AML-193 (cell line): ENCODE measurements at regions not wholly inside any gene's neighbourhood (a gene's known extent, or its start where the extent isn't known, plus 50 kb on each side); places are given as distances from the start of the nearest gene placed in this dataset.

Experiments used
- DNase-seq, 2 experiments: peaks; one replicate each; lab custom pipeline; 2025; lab: John Stamatoyannopoulos, UW

DNA sequence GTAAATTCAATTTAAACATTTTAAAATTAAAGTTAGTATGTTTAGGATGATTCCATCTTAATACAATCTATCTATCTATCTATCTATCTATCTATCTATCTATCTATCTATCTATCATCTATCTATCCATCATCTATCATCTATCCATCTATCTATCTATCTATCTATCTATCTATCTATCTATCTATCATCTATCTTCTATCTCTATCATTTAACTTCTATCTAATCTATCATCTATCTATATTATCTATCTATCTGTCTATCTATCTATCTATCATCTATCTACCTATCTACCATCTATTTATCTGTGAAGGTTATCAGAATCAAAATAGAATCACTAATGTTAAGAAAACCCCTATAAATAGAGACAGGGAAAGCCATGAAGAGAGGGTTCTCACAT, 78.3 kb downstream of the RAMP3 start:
- DNase-seq: no peak

DNA sequence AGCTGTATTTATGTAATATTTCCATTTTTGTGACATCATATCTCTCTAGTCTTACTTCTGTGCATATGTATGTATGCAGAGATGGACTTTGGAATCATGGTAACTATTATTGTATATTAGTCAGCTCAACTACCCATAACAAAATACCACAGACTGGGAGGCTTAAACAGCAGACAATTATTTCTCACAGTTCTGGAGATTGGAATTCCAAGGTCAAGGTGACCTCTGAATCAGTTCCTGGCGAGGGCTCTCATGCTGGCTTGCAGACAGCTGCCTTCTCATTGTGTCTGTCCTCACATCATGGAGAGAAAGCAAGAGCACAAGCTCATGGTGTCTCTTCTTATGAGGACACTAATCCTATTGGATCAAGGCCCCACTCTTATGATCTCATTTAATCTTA, 79.1 kb downstream of the RAMP3 start:
- DNase-seq: no peak

DNA sequence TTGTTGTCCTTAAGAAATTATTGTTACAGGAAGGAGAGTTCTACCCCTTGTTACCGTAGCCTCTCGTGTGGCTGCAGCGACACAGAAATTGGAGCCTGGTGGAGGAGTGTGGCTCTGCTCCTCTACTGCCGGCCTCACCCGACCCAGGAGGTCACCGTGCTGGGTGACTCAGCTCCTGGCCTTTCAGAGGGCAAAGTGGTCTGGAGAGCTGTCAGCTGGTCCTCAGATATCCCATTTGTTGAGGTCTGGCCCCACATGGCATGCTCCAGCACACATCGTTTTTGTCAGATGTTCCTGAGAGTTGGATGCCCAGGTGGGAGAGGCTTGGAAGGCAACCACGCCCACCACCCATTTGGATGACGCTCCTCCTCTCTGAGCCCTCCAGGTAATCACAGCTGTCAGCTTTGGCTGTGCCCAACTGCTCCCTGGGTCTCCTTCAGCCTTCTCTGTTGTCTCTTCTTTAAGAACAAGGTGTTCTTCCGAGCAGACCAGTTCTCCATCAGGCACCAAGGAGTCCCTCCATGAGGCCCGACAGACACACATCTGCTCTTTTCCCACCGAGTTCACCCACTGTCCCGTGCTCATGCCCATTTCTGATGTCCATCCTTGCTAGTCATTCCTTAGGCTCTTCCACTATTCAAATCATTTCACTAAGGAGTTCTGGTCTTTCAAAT, 80.3 kb downstream of the RAMP3 start:
- DNase-seq: no peak

DNA sequence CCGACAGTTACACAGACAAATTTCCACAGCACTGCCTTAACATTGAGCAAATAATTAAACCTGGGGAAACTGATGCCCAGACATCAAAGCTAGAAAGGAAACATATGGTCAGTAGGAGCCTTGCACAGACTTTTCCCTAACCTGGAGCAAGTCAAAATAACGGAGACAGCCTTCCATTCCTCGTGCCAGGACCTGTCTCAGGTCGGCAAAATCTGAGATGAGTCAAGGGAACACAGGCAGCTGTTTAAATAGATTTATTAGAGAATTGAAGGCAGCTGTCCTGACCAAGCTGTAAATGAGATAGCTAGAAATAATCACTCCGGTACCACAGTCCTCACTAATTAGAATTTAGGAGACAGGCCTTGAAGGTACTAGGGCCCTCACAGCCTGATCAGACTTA, 81.2 kb downstream of the RAMP3 start:
- no peak for DNase-seq

DNA sequence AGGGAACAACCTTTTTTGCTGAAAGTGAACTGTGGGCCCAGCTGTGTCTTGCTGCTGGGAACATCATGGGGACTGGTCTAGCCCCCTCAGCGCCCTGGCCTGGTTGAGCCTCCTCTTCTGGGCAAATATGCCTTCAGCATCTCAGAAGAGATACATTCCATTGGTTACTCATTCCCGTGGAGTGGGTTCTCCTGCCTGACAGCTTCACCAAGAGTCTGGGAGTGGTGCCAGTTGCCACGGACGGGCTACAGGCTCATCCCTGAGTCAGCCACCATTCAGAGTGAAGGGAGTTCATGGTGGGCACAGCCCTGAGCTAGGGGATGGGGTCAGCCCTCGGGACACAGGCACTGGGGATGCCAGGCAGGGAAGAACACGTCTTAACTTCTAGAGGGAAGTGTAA, 81.9 kb downstream of the RAMP3 start:
- no peak for DNase-seq

DNA sequence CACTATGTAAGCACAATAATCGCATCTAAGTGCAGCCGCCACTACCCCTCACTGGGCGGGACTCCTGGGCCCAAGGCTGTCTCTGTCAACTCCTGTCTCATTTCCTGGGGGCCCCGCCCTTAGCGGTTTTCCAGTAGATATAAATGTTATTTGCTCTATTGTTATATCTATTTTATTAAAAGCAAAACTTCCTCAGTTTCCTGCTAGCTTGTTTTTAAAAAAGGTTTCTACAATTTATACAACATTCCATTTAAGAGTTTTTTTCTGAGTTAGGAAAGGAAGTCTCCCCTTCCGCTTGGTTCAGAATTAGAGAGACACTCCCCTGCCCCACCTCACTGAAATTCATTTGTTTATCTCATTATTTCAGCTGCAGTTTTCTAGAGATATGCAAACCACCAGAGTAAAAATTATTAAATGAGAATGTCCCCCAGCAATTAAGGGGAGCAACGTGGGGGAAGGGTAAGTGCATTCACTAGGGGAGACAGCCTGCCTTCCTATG, 82.7 kb downstream of the RAMP3 start:
- DNase-seq: no peak

DNA sequence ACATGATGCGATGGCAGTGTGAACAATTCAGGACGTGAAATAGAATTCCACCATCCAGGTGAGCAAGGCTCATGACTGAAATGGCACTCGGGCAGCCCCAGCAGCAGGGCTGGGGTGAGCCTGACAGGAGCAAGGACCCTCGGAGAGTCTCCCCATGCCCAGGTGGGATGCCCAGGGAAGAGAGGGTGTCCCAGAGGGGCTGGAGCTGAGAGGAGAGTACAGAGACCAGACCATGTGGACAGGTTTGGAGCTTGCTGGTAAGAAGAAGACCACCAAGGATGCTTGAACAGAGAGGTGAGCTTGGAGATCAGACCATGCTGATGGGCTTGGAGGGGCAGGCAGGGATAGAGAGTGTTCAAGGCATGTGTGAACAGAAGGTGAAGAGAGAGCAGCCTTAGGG, 83.3 kb downstream of the RAMP3 start:
- DNase-seq: no peak

DNA sequence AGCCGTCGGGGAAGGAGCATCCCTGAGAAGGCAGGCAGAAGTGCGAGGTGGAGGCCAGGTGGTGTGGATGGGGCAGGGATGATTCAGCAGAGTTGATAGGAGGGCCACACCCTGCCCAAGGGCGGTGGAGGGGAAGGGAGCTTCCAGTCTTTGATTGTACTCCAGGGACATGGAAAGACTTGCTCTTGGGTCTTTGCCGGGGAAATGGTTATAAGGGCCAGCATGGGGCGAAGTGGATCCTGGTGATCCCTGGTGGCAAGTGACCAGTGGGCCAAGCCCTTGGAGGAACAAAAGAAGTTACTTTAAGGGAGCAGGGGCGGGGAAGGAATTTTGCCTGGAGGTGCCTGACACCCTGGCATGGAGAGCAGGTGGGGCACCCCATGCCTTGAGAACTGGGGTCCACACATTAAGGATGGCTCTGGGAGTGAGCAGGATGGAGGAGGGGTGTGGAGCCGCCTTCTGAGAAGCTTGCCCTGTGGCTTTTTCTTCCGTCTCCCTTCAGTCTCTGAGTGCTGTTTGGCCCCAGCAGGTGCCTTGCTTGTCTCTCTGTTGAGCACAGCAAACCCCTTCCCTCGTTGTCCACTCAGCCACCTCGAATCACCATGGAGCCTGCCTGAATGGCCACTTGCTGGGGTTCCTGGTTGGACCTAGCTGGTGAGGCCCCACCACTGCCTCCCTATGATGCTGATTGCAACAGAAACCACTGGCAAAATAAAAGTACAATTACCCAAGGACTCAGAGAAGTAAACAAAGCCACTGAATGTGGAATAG, 83.9 kb downstream of the RAMP3 start:
- no peak for DNase-seq

DNA sequence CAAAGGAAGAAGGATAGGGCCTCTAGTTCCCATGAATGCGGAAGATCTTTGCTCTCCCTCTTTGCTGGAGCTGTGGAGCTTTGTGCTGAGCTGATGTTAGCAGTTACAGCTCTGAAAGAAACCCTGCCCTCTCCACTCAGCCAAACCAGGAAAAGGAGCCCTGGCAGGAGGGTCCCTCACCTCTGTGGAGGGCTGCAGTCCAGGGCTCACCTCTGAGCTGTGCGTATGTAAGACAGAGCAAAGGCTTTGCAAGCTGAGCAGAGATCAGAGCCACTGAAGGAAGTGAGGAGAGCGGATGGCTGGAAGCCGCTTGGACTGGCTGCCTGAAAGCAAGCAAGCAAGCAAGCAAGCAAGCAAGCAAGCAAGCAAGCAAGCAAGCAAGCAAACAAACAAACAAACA, 84.7 kb downstream of the RAMP3 start:
- DNase-seq: no peak

DNA sequence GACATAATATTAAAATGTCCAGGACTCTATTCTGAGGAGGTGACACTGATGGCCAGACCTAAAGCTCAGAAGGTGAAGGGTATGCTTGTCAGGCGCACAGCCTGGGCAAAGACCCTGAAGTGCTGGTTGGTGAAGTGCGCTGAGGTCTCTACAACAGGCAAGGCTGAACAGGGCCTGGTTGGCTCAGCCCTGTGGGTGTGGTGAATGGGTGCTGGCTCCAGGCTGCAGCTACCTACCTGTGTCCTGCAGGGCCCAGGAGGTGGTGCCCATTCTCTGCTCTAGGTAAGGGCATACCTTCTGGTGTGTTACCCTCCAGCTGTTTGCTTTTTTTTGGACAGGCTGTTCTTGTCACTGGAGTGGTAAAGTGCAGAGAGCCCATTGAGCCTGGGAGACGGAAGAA, 85.1 kb downstream of the RAMP3 start:
- DNase-seq: no peak

DNA sequence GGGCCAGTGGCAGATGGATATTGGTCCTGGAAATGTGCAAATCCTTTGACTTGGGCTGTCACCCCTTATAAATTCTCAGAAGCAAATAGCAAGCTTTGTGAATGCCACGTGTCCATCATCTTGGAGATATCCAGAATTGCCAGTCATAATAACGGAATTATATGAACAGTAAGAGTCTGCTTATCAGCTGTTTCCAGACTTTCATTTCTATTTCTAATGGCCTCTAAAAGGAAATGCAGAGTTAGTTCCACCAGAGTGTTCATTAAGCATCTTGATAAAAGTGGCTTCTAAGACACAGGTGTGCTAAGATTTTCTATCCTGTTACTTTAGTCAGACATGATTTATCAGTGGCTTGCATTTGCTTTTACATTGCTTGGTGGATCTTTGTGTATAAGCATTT, 87.4 kb downstream of the RAMP3 start:
- no peak for DNase-seq

DNA sequence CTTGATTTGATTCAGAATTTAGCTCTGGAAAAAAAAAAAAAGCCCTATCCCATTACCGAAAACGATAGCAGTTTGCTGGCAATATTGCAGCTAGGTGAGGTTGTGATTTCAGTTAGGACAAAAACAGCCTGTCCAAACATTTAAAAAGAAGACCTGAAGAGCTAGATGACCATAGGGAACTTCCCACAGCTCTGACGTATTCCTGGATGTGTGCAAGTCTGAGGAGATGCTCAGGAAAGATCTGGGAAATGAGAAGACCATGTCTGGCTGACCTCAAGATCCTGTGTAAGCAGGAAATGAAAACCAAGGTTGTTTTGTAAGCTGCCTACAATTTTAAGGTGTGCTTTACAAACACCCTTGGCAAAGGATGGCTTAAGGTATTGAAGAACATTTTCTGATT, 88.7 kb downstream of the RAMP3 start:
- no peak for DNase-seq

DNA sequence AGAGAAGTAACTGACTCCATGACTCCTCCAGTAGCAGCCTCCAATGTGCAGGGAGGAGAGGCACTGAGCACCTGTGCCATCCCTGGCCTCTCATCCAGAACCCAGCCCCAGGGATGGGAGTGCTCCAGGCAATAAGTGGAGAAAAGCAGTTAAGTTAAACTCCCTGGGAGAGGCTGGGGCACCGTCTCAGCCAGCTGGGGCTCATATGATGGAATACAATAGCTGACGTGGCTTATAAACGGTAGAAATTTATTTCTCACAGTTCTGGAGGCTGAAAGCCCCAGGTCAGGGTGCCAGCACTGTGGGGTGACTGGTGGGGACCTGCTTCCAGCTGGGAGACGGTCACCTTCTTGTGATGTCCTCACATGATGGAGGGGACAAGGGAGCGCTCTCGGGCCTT, 94.7 kb downstream of the RAMP3 start:
- DNase-seq: no peak

DNA sequence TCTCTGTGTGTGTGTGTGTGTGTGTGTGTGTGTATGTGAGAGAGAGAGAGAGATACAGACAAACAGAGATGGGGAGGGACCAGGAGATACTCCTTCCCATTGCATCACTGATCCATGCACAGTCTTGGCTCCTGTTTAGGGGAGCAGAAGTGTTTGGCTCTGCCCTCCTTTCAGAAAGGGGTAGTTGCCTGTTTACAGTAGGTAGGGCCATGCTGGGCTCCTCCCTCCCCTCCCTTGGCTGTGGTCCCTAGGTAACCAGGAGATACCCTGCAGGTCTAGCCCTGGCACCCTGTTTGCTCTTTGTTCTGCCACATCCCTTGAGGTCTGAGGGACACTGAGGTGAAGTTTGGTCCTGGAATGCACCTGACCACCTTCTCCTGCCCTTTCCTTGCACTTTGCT, 95.3 kb downstream of the RAMP3 start:
- DNase-seq: no peak

DNA sequence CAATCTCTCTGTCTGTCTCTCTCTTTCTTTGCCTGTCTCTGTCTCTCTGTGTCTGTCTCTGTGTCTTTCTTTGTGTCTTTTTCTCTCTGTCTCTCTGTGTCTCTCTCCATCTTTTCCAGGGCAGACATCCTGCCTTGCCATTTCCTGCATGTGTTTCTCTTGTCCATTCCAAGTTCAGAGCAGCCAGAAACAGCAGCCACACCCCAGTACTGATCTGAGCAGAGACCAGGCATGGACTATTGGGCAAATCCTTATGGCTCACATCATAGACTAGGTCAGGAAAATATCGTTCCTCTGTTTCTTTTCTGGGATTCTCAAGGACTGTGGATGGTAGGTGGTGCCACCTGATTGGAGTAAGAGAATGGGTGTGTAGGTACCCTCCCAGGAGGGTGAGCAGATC, 95.8 kb downstream of the RAMP3 start:
- DNase-seq: no peak

DNA sequence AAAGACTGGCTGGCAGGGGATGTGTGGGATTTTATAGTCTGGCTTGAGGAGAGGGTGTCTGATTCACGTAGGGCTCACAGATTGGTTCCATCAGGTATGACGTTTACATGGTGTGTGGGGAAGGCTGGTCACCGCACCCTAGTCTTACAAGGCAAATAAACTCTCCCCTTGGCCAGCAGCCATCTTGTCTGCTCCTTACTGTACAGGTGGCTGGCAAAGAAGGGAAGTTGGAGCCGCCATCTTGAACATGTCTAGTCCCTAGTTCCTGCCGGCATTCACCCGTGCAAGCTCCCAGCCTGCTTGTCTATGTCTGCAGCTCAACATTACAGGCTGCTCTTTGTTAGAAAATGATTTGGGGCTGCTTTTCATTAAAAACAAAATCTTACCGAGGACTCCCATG, 97.6 kb downstream of the RAMP3 start:
- DNase-seq: no peak

DNA sequence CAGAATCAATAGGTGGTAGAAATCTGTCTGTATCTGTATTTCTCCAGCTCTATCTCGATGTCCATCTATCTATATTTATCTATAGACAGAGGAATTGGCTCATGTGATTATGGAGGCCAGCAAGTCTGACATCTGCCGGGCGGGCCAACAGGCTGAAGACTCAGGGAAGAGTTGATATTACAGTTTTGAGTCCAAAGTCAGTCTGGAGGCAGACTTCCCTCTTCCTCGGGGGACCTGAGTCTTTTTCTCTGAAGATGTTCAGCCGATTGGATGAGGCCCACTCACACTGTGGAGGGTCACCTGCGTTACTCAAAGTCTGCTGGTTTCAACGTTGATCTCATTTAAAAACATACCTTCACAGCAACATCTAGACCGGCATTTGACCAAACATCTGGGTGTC, 98.7 kb downstream of the RAMP3 start:
- no peak for DNase-seq

DNA sequence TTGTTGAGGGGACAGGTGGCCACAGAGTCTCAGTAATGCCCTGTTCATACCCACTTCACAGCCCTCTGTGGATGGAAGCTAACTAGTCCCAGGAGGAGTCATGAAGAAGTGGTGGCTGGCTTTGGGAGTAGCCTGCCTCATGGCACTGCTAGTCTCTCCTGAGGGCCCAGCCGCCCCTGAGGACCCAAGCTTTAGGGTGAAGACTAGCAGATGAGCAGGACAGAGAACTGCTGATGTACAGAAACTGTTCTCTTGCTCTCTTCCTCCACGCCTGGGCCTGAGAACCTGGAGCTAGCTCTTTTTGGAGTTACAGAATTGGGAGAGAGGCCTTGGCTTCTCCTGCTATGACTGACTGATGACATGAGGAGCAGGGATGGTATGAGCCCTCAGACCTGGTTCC, 99.2 kb downstream of the RAMP3 start:
- no peak for DNase-seq

DNA sequence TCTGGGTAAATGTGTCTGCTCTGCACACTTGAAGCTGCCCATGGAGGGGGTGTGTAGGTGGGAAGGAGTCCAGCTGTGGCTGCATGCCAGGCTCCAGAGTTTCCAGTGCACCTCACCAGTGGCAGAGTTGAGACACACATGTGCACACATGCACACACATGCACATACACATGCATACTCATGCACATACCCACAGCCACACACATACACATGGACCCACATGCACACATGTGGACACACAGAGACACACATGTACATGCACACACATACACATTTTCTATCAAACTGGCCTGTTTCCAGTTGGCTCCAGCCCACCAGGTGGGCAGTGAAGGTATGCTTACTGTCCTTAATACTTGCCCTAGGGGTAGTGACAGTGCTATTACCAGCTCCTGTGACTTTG, 99.7 kb downstream of the RAMP3 start:
- DNase-seq: no peak

DNA sequence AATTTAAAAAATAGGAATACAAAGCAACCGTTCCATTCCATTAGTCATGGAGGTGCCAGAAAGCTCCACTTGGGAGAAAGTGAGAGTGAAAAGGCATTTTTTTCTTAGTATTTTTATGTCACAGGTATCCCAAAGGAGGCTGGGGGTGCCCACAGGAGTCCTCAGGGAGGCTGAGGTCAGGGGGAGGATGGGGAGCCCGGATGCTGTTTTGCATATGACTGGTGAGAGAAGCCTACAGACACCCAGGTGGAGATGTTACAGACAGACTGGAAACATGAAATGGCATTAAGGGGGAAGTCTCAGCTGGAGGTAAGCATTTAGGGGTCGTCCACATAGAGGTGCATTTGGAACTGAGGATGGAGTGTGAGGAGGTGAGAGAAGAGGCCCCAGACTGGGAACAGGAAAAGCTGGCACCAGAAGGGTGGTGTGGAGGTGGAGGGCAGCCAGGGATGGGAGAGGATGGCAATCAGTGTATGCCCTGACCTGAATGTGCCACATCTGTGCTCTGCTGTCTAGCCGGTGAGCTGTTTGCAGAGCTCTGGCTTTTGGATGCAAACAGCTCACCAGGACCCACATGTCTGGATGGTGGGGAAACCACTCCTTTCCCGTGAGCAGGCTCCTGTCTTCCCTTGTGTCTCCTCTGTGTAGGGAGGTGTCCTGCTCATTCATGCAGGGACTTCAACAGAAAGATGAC, 101.1 kb downstream of the RAMP3 start:
- DNase-seq: no peak

DNA sequence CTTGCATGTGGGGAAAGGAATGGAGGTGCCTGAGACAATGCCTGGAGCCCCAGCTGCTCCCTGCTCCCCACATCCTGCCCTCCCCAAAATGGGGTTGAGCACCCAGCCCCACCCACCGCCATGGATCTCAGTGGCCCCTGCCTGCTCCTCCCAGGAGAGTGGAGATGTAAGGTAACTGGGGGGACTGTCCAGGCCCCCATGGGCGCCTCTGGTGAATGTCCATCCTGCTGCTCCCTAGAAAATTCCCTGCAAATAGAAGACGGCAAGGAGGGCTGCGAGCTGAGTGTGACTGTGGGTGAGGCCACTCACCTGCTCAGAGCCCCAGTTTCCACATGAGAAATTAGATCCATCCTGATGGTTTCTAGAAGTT, 101.6 kb downstream of the RAMP3 start:
- no peak for DNase-seq

DNA sequence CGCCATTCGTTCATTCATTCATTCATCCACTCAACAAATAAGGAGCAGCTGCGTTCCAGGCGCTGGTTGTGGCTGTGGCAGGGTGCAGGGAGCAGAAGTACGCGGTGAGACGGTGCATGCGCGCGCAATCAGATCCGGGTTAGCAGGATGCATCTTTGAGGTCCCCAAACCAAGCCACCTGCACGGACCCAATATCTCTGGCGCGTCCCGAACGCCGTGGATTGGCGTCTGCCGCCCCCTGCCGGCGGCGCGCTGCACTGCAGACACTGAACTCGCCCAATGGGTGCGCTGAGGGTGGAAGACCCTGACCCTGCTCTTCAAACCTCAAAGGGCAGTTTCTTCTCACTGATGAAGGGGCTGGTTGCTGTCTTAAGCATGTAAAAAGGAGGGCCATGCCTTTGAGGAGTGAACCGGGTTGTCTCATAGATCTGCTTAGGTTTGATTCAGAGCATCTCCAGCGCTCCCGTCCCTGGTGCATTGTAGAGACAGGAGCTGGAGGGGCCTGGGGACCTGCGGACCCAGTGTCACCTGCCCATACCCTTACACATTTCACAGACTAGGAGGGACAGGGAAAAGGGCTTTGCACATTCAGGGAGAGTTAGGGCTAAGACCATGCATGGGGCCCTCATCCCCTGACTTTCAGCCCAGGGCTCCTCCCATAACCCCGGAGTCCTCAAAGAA, 102.5 kb downstream of the RAMP3 start:
- no peak for DNase-seq

DNA sequence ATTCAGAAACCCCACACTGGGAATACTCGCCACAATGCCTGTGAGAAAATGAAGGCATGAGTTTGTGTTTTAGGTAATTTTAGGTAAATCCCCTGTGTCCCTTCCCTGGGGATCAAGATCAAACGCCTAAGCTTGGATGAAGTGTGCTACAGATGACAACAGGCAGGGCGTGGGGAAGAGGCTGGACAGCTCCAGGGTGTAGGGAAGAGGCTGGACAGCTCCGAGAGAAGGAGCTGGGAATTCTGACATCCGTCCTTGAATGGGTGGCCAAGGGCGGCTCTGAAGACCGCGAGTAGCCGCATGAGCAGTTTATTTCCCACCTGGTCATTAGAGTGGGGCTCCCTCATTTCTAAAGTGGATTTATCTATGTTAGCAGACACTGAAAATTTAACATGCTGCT, 109.7 kb downstream of the RAMP3 start:
- DNase-seq: no peak
